GM23248 (cell line): ENCODE measurements at regions not wholly inside any gene's neighbourhood (a gene's known extent, or its start where the extent isn't known, plus 50 kb on each side); places are given as distances from the start of the nearest gene placed in this dataset.

Experiments
- EZH2 ChIP-seq: fragments of 200-600 bp; sonication (generic); IDR thresholded peaks from 2 replicates; pipeline ENCODE4 v1.6.1; 2018; ENCODE audit warnings: antibody characterized with exemption, mild to moderate bottlenecking; ENCODE audit not compliant: insufficient read depth, poor library complexity, severe bottlenecking
- EZH2phosphoT487 ChIP-seq: fragments of 200-600 bp; sonication (generic); IDR thresholded peaks from 2 replicates; pipeline ENCODE4 v1.6.1; 2018; ENCODE audit warnings: antibody characterized with exemption, moderate library complexity, mild to moderate bottlenecking, low read depth; ENCODE audit not compliant: insufficient read depth

DNA sequence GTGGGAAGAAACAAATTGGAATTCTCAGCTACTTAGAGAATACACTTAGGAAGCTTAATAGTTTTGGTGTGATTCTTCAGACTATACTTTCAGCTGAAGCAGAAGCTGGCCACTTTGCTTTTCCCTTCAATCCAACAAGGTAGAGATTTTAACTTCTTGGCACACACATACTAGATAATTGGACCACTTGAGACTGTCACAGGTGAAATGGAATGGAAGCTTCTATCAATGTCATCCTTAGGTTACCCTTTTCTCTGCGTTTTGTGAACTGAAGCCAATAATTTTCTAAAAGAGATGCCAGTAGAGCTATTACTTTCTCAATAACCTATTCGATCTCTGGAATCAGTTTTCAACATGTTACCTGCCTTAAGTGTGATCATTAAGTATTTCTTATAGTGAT lies 405.3 kb downstream of the PCDH20 start:
- no peak for TF ChIP-seq EZH2
- TF ChIP-seq EZH2phosphoT487: no peak
